Dendritic cell treated with granulocyte-macrophage colony-stimulating factor and Interleukin-4, amounts not matched to agents 40 ng/mL and 50 ng/mL, for 4 days (primary cell): ENCODE measurements at regions not wholly inside any gene's neighbourhood (a gene's known extent, or its start where the extent isn't known, plus 50 kb on each side); places are given as distances from the start of the nearest gene placed in this dataset.

ENCODE experiments used
- H3K27ac Mint-ChIP-seq: one replicate; pipeline ENCODE4 v1.8.0; 2022; ENCODE audit warnings: mild to moderate bottlenecking, mixed read lengths
- H3K27me3 Mint-ChIP-seq: one replicate; pipeline ENCODE4 v1.8.0; 2022; ENCODE audit warnings: mild to moderate bottlenecking, mixed read lengths
- H3K36me3 Mint-ChIP-seq: one replicate; pipeline ENCODE4 v1.8.0; 2022; ENCODE audit warnings: low read depth, mixed read lengths
- H3K4me1 Mint-ChIP-seq: one replicate; pipeline ENCODE4 v1.8.0; 2022; ENCODE audit warnings: low read depth, mixed read lengths
- H3K4me3 Mint-ChIP-seq: one replicate; pipeline ENCODE4 v1.8.0; 2022; ENCODE audit warnings: mild to moderate bottlenecking, moderate library complexity, mixed read lengths
- H3K9me3 Mint-ChIP-seq: one replicate; pipeline ENCODE4 v1.8.0; 2022; ENCODE audit warnings: mixed read lengths
- intact Hi-C: fragments of 100-400 bp; cut with micrococcal nuclease; formaldehyde crosslinking; loops from one replicate; pipeline ENCODE4 v1.15.0; 2022

- H3K27ac Mint-ChIP-seq: no peak overlapping the region
- H3K27me3 Mint-ChIP-seq: peaks cover 6% of the 10 kb centered on the region
- H3K4me1 Mint-ChIP-seq: no peaks in the 10 kb centered on the region
- no peaks in the 10 kb centered on the region for H3K9me3 Mint-ChIP-seq
- no peak overlapping the region for H3K4me3 Mint-ChIP-seq
- intact Hi-C loops: no loop called here
- no peaks in the 10 kb centered on the region for H3K36me3 Mint-ChIP-seq
These were observed 375.7 kb upstream of the CCNH start for GRCh38 chr5:87788416-87788815.

GRCh38 chr5:87787625-87788256 lies 375.0 kb upstream of the CCNH start:
- no peaks in the 10 kb centered on the region for H3K4me1 Mint-ChIP-seq
- intact Hi-C loops: no loop called here
- no peak overlapping the region for H3K4me3 Mint-ChIP-seq
- no peaks in the 10 kb centered on the region for H3K36me3 Mint-ChIP-seq
- H3K9me3 Mint-ChIP-seq: no peaks in the 10 kb centered on the region
- peaks cover 8% of the 10 kb centered on the region for H3K27me3 Mint-ChIP-seq
- no peak overlapping the region for H3K27ac Mint-ChIP-seq

GRCh38 chr5:87787086-87787485 lies 374.4 kb upstream of the CCNH start:
- intact Hi-C loops: no loop called here
- peaks cover 10% of the 10 kb centered on the region for H3K27me3 Mint-ChIP-seq

GRCh38 chr5:87786471-87786870 lies 373.7 kb upstream of the CCNH start:
- Mint-ChIP-seq H3K27me3 (peaks cover 15% of the 10 kb centered on the region), H3K4me3 (no peak overlapping the region), H3K9me3 (no peaks in the 10 kb centered on the region), H3K4me1 (no peaks in the 10 kb centered on the region), H3K27ac (no peak overlapping the region), H3K36me3 (no peaks in the 10 kb centered on the region)
- intact Hi-C loops: no loop called here

More at GRCh38 chr5:87787086-87787485, 374.4 kb upstream of the CCNH start:
- no peak overlapping the region for H3K4me3 Mint-ChIP-seq
- H3K9me3 Mint-ChIP-seq: no peaks in the 10 kb centered on the region
- H3K4me1 Mint-ChIP-seq: no peaks in the 10 kb centered on the region
- H3K36me3 Mint-ChIP-seq: no peaks in the 10 kb centered on the region
- H3K27ac Mint-ChIP-seq: no peak overlapping the region

- Mint-ChIP-seq H3K4me1 (no peaks in the 10 kb centered on the region), H3K36me3 (no peaks in the 10 kb centered on the region), H3K9me3 (no peaks in the 10 kb centered on the region), H3K27me3 (peaks cover 18% of the 10 kb centered on the region), H3K4me3 (no peak overlapping the region), H3K27ac (no peak overlapping the region)
- intact Hi-C loops: no loop called here
These were observed 373.0 kb upstream of the CCNH start for GRCh38 chr5:87785554-87786335.

- H3K27ac Mint-ChIP-seq: no peak overlapping the region
- no peaks in the 10 kb centered on the region for H3K9me3 Mint-ChIP-seq
- H3K36me3 Mint-ChIP-seq: no peaks in the 10 kb centered on the region
- H3K27me3 Mint-ChIP-seq: peaks cover 21% of the 10 kb centered on the region
- intact Hi-C loops: no loop called here
- H3K4me3 Mint-ChIP-seq: no peak overlapping the region
- H3K4me1 Mint-ChIP-seq: no peaks in the 10 kb centered on the region
These were observed 372.3 kb upstream of the CCNH start for GRCh38 chr5:87784879-87785495.

- intact Hi-C loops: no loop called here
- no peak overlapping the region for H3K4me3 Mint-ChIP-seq
- H3K4me1 Mint-ChIP-seq: no peaks in the 10 kb centered on the region
- H3K9me3 Mint-ChIP-seq: no peaks in the 10 kb centered on the region
- peaks cover 21% of the 10 kb centered on the region for H3K27me3 Mint-ChIP-seq
- H3K36me3 Mint-ChIP-seq: no peaks in the 10 kb centered on the region
- H3K27ac Mint-ChIP-seq: no peak overlapping the region
These were observed 371.6 kb upstream of the CCNH start for GRCh38 chr5:87784311-87784710.

GRCh38 chr5:87782916-87783315 lies 370.2 kb upstream of the CCNH start:
- Mint-ChIP-seq H3K36me3 (no peaks in the 10 kb centered on the region), H3K4me3 (no peak overlapping the region), H3K27me3 (peaks cover 21% of the 10 kb centered on the region), H3K27ac (no peak overlapping the region), H3K4me1 (no peaks in the 10 kb centered on the region), H3K9me3 (no peaks in the 10 kb centered on the region)
- intact Hi-C loops: no loop called here

GRCh38 chr5:87781976-87782375 lies 369.2 kb upstream of the CCNH start:
- Mint-ChIP-seq H3K4me1 (no peaks in the 10 kb centered on the region), H3K9me3 (no peaks in the 10 kb centered on the region), H3K27me3 (peaks cover 21% of the 10 kb centered on the region), H3K27ac (no peak overlapping the region), H3K36me3 (no peaks in the 10 kb centered on the region), H3K4me3 (no peak overlapping the region)
- intact Hi-C loops: loop anchor here (1.0 to 2.0 kb wide), 2 partner anchors 909 to 943 kb away; no protein-coding TSS in a partner anchor

GRCh38 chr5:87780831-87781760 lies 368.4 kb upstream of the CCNH start:
- H3K27ac Mint-ChIP-seq: no peak overlapping the region
- peaks cover 21% of the 10 kb centered on the region for H3K27me3 Mint-ChIP-seq
- intact Hi-C loops: loop anchor here (1.0 to 2.0 kb wide), 2 partner anchors 910 to 944 kb away; no protein-coding TSS in a partner anchor
- no peaks in the 10 kb centered on the region for H3K4me1 Mint-ChIP-seq
- no peaks in the 10 kb centered on the region for H3K9me3 Mint-ChIP-seq
- H3K36me3 Mint-ChIP-seq: no peaks in the 10 kb centered on the region
- H3K4me3 Mint-ChIP-seq: no peak overlapping the region

- no peaks in the 10 kb centered on the region for H3K36me3 Mint-ChIP-seq
- H3K27ac Mint-ChIP-seq: no peak overlapping the region
- no peaks in the 10 kb centered on the region for H3K9me3 Mint-ChIP-seq
These were observed 366.1 kb upstream of the CCNH start for GRCh38 chr5:87778876-87779275.

GRCh38 chr5:87777877-87778276 lies 365.1 kb upstream of the CCNH start:
- H3K36me3 Mint-ChIP-seq: no peaks in the 10 kb centered on the region
- intact Hi-C loops: no loop called here
- H3K27ac Mint-ChIP-seq: no peak overlapping the region
- H3K9me3 Mint-ChIP-seq: no peaks in the 10 kb centered on the region
- no peak overlapping the region for H3K4me3 Mint-ChIP-seq
- H3K4me1 Mint-ChIP-seq: no peaks in the 10 kb centered on the region
- peaks cover 17% of the 10 kb centered on the region for H3K27me3 Mint-ChIP-seq

More at GRCh38 chr5:87778876-87779275, 366.1 kb upstream of the CCNH start:
- intact Hi-C loops: no loop called here
- Mint-ChIP-seq H3K27me3 (peaks cover 18% of the 10 kb centered on the region), H3K4me1 (no peaks in the 10 kb centered on the region), H3K4me3 (no peak overlapping the region)

GRCh38 chr5:87776785-87777184 lies 364.1 kb upstream of the CCNH start:
- intact Hi-C loops: no loop called here
- no peak overlapping the region for H3K4me3 Mint-ChIP-seq
- H3K27ac Mint-ChIP-seq: no peak overlapping the region
- no peaks in the 10 kb centered on the region for H3K4me1 Mint-ChIP-seq
- no peaks in the 10 kb centered on the region for H3K9me3 Mint-ChIP-seq
- H3K27me3 Mint-ChIP-seq: peaks cover 14% of the 10 kb centered on the region
- H3K36me3 Mint-ChIP-seq: no peaks in the 10 kb centered on the region
